ENCODE measurements at regions not wholly inside any gene's neighbourhood (a gene's known extent, or its start where the extent isn't known, plus 50 kb on each side); places are given as distances from the start of the nearest gene placed in this dataset.

- TF ChIP-seq POLR2A (IDR thresholded peaks at IDR 0.05) (no peak), CTCF (IDR thresholded peaks at IDR 0.05) (no peak)
Measured at GRCh38 chr2:41109744-41110143, 657.9 kb upstream of the SLC8A1 start.
